ENCODE measurements at regions not wholly inside any gene's neighbourhood (a gene's known extent, or its start where the extent isn't known, plus 50 kb on each side); places are given as distances from the start of the nearest gene placed in this dataset.
"Not testable (repeated sequence)": the region's sequence is repeated elsewhere in the genome, so short reads cannot be mapped to it uniquely, and the experiment has no call there.

DNA sequence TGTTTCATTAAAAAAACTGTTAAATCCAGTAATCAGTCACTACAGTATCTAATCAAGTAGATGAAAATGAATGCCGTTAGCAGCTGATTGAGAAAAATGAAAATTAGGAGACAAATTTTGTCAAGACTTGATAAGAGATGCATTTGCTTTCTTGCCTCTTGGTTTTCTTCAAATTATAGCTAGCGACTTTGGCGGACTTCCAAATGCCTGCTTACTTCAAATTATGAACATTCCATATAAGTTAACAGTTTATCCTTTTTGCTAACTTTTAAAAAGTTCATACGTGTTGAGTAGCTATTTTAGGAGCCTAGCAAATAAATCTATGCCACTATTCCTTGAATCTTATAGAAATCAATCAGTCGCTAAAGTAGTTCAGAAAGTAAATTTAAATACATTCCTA is 58.8 kb downstream of the PPP4R3C start:
- no peak for FAIRE-seq

DNA sequence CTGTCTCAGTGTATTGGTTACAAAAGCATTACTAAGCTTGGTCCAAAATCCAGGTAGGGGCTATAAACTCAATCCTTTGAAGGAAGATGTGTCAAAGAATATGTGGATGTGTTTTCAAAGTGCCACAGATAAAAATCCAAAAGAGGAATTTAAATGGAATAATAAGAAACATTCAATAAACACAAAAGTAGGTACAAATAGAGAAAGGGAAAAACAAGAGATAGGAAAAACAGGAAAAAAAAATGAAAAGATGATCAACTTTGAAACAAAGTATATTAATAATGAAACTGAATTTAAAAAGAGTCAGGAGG is 64.0 kb downstream of the PPP4R3C start:
- FAIRE-seq = peak; percentile 6

DNA sequence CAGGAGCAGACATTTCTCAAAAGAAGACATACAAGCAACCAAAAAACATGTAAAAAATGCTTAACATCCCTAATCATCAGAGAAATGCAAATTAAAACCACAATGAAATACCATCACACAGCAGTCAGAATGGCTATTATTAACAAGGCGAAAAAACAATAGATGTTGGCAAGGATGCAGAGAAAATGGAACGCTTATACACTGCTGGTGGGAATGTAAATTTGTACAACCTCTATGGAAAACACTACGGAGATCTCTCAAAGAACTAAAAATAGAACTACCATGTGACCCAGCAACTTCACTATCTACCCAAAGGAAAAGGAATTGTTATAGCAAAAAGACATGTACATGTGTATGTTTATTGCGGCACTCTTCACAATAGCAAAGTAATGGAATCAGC is 71.5 kb downstream of the PPP4R3C start:
- no peak for FAIRE-seq

DNA sequence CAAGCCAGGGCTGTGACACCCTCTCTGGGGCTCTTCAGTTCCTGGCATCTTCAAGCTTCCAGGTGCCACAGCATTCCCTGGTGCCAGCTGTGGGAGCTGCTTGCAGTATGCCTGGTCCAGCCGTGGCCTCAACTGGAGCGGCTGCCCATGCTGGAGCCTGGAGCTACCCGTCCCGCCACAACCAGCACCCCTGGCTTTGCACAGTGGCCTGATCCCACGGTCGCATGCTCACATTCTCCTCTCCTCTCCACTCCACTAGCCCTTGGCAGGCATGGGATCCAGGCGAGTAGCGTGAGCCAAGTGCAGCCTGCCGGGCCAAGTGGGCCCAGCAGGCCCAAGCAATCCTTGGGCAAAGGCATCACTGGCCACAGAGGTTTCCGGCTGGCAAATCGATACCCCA is 81.7 kb downstream of the PPP4R3C start:
- FAIRE-seq = no peak

DNA sequence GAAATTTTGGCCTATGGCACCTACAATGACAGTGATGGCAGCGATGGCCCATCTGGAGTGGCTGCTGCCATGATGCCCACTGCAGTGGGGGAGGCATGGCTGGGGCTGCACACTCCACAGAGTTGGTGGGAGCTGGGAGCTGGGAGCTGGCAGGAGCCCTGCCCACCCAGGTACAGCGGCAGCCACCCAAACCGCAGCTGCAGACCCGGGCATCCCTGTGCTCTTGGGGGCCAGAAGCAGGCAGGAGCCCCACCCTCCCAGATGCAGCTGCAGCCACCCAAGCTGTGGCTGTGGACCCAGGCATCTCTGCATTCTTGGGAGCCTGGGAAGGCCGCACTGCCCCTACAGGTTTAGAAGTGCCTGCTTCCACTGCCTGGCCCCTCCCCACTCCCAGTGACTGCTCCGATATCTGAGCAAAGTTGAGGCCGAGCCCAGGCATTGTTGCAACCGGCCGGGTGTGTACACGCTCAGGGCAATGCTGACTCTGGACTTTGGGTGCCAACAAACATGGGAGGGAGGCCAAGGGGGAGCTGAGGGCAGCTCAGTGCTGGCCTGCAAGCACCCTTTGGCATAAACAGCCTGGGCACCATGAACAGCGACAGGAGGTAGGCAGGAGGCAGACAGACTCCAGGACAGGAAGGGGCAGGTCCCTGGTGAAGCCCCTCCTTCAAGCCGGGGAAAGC is 82.8 kb downstream of the PPP4R3C start:
- no peak for FAIRE-seq

DNA sequence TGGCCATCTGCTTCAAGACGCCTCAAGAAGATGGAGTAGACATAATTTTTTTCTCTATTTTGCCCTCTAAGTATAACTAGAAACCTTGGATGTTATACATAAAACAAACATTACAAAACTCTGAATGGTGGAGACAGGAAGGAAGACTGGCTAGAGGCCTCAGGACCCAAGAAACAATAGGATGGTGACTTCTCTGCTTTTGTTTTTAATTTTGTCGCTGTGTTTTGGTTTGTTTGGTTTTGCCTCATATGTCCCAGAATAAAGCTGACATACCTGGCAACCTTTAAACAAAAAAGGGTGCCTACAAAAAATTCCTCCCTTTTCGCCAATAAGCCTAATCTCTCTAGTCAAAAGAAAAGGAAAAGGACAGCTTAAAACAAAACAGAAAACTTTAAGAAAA is 109.1 kb downstream of the PPP4R3C start:
- FAIRE-seq = no peak

DNA sequence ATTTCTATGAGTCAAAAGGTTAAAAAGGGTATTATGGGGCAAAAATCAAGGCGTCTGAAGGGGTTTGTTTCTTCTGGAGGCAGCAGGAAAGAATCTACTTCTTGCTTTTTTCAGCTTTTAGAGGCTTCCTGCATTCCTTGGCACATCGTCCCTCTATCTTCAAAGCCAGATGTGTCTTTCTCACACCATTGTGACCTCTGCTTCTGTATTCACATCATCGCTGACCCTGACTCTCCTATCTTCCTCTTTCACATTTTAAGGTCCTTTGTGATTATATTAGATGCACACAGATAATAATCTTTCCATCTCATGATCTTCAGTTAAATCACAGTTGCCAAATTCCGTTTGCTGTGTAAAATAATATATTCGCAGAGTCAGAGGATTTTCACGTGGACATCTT is 112.7 kb downstream of the PPP4R3C start:
- FAIRE-seq = no peak

DNA sequence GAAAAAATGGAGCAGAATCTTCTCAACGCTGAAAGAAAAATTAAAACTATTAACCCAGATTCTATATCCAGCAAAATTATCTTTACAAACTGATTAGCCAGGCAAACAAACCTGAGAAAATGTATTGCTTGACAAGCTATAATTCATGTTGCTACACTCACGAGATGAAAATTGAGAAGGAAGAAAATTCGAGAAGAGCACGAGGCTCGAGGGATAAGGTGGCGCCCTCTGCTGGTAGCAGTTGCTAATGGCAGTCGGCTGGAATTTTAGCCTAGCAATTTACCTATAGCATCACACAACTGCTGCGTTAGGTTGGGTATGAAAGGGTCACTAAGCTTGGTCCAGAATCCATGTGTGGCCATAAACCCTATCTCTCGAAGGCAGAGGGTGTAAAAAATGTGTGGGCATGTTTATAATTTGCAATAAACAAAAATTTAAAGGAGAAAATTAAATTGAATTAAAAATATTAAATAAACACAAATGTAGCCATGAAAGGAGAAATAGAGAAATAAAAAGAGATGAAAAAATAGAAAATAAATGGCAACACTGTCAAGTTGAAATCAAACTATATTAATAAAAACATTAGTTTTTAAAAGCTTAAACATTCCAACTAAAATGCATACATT is 126.6 kb downstream of the PPP4R3C start:
- no peak for FAIRE-seq

DNA sequence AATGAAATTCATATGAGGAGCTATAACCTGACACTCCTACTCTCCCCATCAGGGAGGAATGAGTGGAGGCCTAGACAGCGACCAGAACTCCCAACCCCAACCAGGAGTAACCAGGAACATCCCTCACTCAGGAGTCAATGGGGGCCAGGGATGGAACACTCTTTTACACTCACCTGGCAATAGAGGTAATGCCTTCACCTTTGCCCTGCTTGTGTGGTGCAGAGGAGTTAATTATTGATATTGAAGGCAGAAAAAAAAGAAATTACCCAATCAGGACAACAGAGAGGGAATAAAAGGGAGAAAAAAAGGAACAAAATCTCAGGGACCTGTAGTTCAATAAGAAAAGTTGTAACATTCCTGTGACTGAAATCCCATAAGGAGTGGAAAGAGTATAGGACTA is 141.5 kb downstream of the PPP4R3C start:
- FAIRE-seq = no peak

DNA sequence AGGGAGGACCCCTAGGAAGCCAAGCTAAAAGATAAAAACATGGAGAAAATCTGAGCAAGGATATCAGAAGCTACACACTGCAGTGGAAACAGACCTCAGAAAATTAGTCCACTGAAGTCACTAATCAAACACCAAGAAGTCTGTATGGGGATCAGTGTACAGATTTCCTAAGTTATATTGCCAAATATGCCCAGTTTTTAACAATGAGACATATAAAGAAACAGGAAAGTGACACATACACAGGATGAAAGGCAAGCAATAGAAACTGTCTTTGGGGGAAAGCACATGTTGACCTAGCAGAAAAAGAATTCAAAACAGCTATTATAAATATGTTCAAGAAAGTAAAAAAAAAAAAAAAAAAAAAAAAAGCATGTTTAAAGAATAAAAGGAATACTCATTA is 153.7 kb downstream of the PPP4R3C start:
- FAIRE-seq = no peak

DNA sequence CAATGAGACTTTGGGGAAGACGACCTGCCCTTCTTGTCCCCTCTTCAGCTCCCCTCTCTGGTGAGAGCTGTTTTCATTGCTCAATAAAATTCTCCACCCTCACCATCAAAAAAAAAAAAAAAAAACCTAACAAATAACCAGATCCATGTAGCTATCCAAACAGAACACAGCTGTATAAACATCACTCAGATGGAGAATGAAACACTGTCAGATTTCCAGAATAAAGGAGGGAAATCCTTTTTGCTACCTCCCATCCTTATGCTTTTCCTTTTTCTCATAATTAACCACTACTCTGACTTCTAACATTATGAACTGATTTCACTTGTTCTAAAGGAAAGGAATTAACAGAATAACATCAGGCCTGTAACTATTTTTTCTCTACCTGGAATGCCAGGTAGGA is 155.6 kb downstream of the PPP4R3C start:
- FAIRE-seq = no peak

DNA sequence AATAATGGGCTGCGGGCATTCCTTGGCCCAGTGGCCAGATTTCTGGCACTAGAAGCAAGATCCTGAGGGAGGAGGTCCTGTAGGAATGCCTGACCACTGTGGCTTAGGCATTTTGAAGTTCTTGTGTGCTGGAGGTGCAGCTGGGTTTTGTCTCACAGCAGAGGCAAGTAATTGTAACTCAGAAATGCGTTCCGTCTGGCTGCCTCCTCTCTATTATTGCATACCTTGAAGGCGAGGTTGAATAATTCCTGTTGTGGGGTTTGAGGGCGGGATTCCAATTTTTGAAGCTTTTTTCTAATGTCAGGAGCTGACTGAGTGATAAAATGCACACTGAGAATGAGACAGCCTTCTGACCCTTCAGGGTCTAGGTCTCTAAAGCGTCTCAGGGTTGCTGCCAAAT is 170.6 kb downstream of the PPP4R3C start:
- not testable (repeated sequence) for FAIRE-seq

DNA sequence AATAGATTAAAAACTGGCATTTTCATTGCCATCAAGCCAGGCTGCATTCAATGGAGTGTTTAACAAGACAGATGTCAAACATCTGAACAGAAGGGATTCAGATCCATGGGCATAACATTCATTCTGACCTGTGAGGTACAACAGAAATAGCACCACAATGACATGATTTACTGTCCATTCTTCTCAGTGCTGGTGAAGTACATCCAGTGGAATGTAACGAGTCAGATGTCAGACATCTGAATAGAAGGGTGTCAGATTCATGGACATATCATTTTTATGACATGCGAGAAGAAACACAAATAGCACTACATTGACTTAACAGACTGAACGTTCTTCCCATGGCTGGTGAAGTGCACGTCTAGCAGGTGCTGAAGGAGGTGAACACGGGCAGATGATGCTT is 186.4 kb downstream of the PPP4R3C start:
- FAIRE-seq = no peak

DNA sequence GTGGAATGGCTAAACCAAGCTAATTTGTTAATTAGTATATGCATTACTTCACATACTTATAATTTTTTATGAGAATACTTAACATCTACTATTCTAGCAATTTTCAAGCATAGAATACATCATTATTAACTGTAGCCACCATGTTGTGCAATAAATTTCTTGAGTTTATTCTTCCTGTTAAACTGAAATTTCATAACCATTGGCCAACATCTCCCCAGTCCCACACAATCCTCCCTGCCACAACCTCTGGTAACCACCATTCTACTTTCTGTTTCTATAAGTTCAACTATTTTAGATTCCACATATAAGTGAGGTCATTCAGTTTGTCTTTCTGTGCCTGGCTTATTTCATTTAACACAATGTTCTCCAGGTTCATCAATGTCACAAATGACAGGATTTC is 208.5 kb downstream of the PPP4R3C start:
- no peak for FAIRE-seq

DNA sequence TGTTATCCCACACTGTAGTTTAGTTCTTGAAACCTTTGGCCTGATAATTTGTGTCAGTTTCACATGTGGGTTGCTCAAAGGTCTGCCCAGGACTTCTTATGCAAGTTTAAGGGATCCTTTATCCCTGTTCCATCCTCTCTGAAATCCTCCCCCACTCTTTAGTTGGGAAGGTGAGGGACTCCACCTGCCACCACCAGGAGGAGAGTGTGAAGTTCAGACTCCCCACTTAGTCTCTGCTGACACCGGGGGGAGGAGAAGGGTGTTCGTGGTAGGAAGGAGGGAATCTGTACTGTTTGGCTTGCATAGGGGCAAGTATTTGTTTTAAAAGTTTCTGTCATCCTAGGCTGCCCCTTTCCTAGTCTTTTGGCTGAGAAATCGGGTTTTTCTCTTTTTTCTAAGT is 211.8 kb downstream of the PPP4R3C start:
- FAIRE-seq = no peak

DNA sequence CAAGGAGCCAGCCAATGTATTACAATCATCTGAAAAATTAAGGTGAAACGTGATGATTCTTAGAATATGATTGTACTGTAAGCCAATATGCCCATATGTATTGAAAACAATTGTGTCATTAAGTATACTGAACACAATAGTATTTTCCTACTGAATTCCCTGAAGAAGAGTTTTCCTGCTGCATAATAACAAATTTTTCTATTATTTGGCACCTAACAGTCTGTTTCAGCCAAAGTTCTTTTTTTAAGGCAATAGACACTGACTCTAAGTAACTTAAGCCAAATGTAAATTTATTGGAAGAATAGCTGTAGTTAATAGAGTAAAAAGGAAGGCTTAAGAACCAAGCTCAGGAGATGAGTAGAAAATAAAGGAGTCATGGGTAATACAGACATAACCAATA is 220.6 kb downstream of the PPP4R3C start:
- FAIRE-seq = no peak

DNA sequence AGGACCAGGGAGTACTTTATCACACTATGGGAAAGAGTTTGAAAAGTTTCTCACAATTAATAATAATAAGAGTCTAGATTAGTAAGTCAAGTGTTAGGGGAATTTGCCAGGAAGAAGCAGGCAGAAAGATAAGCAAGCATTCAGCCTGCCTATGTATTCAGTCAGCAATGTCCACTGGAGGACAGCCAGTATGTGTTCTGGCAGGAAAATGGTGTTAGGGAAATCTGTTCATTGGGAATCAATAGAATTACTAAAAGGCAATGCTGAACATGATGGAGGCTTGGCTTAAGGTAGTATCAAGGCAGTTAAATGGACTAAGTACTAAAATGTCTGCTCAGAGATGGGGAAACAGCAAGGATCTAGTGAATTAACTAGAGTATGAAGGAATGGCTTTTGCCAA is 221.2 kb downstream of the PPP4R3C start:
- FAIRE-seq = no peak

DNA sequence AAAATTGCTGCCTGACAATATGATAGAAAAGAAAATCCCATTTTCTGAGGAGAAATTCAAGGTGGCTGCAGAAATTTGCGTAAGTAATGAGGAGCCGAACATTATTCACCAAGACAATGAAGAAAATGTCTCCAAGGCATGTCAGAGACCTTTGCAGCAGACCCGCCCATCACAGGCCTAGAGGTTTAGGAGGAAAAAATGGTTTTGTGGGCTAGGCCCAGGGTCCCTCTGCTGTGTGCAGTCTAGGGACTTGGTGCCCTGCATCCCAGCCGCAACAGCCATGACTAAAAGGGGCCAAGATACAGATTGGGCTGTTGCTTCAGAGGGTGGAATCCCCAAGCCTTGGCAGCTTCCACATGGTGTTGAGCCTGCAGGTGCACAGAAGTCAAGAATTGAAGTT is 223.1 kb downstream of the PPP4R3C start:
- FAIRE-seq = not testable (repeated sequence)

DNA sequence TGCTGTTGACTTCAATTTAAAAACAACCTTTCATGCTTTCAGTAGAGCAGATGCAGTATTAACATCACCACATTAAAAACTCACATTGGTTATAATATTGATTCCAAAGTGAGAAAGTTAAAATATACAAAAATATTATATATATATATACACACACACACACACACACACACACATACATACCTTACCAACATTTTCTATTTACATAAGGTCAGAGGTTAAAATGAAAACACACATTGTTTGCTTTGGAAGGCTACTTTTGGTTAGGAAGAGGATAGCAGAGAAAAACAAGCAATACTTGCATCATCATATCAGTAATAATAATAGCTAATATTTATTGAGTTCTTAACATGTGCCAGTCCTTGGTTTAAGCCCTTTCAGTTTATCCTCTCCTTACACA is 226.5 kb downstream of the PPP4R3C start:
- no peak for FAIRE-seq

DNA sequence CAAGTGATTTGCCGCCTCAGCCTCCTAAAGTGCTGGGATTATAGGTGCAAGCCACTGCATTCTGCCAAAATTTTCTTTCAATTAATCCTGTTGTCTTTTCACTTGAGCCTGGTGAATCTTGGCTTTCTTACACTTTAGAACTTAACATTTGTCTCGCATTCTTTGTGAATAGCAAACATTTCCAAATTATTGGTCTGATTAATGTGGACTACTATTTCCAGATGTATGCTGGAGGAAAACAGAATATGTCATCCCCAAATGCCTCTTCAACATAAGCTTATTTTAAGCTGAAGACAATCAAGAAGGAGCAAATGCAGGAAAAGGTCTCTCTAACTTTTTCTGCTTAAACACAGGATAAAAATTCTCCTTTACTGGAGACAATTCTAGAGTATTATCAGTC is 233.4 kb downstream of the PPP4R3C start:
- no peak for FAIRE-seq

DNA sequence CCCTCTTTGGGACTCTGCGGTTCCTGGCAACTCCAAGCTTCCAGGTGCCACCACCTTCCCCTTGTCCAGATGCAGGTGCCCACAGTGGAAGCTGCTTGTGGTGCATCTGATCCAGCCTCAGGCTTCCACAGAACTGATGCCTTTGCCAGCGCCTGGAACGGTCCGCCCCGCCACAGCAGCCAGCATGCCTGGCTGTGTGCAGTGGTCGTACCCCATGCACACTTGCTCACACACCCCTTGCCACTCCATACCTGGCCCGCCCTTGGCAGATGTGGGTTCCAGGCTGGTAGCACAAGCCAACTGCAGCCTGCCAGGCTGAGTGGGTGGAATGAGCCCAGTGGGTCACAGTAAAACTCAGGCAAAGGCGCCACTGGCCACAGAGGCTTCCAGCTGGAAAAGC is 240.5 kb downstream of the PPP4R3C start:
- FAIRE-seq = no peak

DNA sequence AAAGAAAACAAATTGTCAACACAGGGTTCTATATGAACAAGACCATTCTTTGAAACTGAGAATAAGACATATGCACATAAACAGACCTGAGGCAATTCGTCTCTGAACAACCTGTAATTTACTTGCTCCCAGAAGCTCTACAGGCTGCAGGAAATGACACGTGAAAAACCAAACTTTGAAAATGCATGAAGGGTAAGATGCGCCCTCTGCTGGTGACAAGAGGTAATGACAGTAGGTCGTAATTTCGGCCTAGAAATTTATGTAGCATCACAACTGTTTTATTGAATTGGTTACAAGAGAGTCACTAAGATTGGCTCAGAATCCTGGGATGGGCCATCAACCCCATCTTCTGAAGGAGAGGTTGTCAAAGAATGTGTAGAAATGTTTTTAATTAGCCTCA is 276.5 kb downstream of the PPP4R3C start:
- no peak for FAIRE-seq

DNA sequence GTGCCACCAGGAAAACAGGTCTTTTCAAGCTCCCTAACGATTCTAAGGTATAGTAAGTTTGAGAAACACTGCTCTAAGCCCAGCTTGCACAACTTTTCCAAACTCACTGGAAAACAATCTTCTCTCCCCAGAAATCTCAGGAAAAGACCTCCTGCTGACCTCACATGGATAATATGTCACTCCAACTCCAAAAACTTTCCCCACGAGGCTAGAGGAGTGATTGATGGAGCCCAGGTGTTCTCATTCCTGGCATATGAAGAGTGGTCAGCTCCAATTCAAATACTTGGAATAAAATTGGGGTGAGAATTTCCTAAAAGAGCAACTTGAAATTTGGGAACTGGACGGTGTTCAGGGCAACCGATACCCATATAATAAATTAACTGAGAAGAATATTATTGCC is 299.9 kb downstream of the PPP4R3C start:
- FAIRE-seq = no peak

DNA sequence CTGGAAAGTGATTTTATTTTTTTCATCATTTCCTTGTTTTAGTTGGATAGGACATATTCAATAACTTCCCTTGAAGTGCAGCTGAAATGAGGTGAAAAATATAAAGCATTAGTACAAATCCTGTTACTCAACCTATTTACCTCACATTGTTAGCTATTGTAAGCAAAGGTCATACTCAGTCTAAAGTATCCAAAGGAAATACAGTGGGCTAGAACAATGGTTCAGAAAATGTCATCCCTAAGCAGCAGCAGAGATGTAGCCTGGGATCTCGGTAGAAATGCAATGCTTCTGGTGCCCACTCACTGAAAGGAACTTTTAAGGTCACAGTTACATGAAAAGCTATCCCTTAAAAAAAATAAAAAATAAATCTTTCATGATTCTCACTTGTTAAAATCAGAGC is 300.6 kb downstream of the PPP4R3C start:
- no peak for FAIRE-seq

DNA sequence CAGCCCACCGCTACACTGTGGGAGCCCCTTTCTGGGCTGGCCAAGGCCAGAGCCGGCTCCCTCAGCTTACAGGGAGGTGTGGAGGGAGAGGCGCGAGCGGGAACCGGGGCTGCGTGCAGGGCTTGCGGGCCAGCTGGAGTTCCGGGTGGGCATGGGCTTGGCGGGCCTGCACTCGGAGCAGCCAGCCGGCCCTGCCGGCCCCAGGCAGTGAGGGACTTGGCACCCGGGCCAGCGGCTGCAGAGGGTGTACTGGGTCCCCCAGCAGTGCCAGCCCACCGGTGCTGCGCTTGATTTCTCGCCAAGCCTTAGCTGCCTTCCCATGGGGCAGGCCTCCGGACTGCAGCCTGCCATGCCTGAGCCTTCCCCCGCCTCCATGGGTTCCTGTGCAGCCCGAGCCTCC is 306.2 kb downstream of the PPP4R3C start:
- FAIRE-seq = not testable (repeated sequence)

All from A204.1 (cell line).